ENCODE measurements at regions not wholly inside any gene's neighbourhood (a gene's known extent, or its start where the extent isn't known, plus 50 kb on each side); places are given as distances from the start of the nearest gene placed in this dataset.

DNA sequence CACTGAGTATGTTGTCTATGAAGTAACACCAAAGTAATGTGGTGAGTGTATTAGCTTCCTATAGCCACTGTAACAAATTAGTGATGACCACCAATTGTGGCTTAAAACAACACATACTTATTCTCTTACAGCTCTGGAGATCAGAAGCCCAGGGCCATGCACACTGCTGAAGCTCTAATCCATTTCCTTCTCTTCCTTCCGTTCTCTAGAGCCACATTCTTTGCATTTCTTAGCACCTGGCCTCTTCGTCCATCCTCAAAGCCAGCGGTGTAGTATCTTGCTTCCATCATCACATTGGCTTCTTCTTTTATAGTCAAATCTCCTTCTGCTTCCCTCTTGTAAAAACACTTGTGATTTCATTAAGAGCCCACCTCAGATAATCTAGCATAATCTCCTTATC, 230.3 kb upstream of the RFX3 start:
- TF ChIP-seq, protein P1, sequence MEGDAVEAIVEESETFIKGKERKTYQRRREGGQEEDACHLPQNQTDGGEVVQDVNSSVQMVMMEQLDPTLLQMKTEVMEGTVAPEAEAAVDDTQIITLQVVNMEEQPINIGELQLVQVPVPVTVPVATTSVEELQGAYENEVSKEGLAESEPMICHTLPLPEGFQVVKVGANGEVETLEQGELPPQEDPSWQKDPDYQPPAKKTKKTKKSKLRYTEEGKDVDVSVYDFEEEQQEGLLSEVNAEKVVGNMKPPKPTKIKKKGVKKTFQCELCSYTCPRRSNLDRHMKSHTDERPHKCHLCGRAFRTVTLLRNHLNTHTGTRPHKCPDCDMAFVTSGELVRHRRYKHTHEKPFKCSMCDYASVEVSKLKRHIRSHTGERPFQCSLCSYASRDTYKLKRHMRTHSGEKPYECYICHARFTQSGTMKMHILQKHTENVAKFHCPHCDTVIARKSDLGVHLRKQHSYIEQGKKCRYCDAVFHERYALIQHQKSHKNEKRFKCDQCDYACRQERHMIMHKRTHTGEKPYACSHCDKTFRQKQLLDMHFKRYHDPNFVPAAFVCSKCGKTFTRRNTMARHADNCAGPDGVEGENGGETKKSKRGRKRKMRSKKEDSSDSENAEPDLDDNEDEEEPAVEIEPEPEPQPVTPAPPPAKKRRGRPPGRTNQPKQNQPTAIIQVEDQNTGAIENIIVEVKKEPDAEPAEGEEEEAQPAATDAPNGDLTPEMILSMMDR (conservative IDR thresholded peaks at IDR 0.05), result no peak
- no peak overlapping the region for H3K27ac ChIP-seq

DNA sequence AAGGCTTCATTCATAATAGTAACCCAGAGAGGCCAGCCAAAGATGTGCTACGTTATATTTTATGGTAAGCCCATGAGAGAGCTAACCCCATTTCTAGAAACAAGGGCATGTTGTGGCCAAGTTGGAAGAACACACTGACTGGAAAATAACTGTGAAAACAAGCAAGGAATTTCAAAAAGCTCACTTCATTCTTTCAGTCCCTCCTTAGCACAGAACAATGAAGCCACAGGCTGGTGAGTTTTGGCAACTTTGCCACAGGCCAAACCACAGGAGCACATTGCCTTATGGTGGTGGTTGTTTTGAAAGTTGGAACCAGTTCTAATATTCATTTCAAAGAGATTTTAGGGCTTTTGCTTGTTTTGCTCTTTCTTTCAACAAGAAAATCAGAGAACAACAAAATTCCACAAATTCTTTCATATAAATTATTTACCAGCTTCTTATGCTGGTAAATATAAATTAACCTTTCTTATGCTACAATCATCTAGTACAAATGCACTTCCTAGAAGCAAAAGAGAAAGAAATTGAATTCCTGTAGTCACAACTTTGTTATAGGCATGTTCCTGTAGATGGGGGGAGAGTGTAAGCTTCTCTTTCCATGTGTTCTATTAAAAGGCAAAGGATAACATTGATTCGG, 225.4 kb upstream of the RFX3 start:
- TF ChIP-seq, protein P1 (conservative IDR thresholded peaks at IDR 0.05), result no peak
- H3K27ac ChIP-seq, result no peak overlapping the region

DNA sequence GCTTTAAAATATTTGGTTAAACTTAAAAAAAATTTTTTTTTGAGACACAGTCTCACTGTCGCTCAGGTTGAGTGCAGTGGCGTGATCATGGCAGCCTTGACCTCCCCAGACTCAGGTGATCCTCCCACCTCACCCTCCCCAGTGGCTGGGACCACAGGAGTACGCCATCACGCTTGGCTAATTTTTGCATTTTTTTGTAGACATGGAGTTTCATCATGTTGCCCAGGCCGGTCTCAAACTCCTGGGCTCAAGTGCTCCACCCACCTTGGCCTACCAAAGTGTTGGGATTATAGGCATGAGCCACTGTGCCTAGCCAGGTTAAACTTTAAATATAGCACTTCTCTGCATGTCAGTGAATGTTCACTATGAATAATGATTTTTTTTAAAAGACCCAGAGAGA, 224.5 kb upstream of the RFX3 start:
- no peak overlapping the region for H3K27ac ChIP-seq

DNA sequence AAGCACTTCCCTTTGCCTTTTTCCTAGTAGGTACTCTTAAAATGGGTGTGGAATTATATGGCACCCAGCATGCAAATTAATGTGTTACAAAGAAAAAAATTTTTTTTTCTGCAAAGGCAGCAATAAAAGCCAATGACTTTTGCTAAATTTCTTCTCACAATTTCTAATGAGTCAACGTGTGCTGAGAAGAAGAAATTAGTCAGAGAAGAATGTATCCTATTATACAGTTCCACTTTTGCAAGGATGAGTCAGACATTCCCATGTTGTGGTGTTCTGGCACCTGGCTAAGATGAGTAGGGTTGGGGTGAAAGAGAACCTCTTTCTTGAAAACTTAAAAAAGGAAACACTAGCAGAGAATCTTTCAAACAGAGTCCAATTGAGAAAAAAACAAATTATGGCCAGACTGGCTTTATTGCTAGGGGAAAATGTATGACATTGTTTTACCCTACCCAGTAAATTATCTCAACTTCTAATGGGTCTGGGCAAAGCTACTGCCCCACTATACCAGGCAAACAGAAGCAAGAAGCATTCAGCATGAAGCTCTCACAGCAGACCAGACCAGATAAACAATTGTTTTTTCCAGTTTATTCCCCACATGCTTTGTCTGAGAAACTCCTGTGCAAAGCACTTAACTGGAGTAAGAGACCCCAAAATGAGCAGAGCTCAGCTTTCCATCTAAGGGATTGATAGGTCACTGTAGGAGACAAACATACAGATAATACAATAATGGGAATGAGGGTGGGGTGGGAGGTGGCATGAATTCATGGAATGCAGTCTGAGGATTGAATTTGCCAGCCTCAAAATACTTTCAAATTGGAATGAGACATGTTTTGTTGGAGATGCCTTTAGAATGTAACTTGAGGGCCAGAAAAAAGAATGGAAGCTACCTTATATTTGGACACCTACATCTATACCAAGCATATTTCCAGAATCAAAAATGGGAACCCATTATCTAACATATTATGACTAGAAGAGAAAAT, 220.8 kb upstream of the RFX3 start:
- H3K27ac ChIP-seq, result no peak overlapping the region
- TF ChIP-seq, protein P1 (conservative IDR thresholded peaks at IDR 0.05), result no peak

More for the DNA sequence above, 224.5 kb upstream of the RFX3 start:
- TF ChIP-seq, protein P1 (conservative IDR thresholded peaks at IDR 0.05), result no peak

DNA sequence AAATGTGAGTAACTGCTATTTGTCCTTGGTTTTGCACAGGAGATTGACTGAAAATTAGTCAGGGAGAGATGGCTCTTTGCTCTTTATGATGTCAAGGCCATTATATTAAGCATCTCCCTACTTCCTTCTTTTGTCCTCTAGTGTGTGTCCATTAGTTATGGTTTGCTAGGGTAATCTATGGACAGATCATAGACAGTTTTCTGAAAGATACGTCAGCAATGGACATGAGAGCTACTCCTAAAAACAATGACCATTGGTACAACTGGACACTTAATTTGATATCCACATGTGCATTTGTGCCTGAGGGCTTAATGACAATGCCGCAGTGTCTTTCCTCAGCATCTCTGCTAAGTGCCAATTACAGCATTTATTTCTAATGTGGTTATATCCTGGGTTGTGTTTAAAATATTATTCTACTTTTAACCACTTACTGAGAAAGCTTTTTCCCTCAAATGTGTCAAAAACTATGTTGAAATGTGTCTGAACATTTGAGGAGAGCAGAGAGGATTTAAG, 218.2 kb upstream of the RFX3 start:
- no peak overlapping the region for H3K27ac ChIP-seq
- TF ChIP-seq, protein P1 (conservative IDR thresholded peaks at IDR 0.05), result no peak

DNA sequence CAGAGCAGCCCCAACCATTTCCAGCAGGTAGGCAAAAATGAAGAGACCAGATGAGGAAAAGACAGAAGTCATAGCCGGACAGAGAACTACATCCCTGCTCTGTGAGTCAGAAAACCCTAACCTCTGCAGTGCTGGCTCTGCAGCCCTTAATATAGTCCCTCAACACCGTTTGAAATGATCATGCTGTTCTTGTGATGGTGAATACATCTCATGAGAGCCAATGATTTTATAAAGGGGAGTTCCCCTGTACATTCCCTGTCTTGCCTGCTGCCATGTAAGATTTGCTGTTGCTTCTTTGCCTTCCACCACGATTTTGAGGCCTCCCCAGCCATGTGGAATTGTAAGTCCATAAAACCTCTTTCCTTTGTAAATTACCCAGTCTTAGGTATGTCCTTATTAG, 216.8 kb upstream of the RFX3 start:
- TF ChIP-seq, protein P1 (conservative IDR thresholded peaks at IDR 0.05), result no peak
- H3K27ac ChIP-seq, result no peak overlapping the region

DNA sequence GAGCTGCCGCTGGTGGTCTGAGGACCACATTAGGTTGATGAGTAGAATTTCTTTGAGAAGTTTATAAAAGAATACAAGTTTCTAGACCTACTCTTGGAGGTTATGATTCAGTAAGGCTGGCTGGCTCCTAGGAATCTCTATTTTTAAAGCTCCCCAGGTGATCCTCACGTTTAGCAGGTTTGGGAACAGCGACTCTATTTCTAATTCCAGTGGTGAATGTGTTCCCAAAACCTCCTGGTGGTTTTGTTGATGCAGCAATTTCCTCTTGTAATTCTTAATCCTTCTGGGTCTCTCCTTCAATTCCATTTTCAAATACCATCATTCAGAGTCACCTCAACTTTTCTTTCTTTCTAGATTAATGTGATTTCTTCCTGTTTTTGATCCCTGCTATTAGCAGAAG, 215.9 kb upstream of the RFX3 start:
- no peak overlapping the region for H3K27ac ChIP-seq
- TF ChIP-seq, protein P1 (conservative IDR thresholded peaks at IDR 0.05), result no peak

Measured in VCaP (cell line).